GM21786 (cell line): ENCODE measurements at regions not wholly inside any gene's neighbourhood (a gene's known extent, or its start where the extent isn't known, plus 50 kb on each side); places are given as distances from the start of the nearest gene placed in this dataset.
"Not testable (repeated sequence)": the region's sequence is repeated elsewhere in the genome, so short reads cannot be mapped to it uniquely, and the experiment has no call there.

Source experiments
- ATAC-seq: cut with Tn5 transposase; IDR thresholded peaks from one replicate; pipeline ENCODE4 v1.9.1; 2021; ENCODE audit not compliant: unreplicated experiment

DNA sequence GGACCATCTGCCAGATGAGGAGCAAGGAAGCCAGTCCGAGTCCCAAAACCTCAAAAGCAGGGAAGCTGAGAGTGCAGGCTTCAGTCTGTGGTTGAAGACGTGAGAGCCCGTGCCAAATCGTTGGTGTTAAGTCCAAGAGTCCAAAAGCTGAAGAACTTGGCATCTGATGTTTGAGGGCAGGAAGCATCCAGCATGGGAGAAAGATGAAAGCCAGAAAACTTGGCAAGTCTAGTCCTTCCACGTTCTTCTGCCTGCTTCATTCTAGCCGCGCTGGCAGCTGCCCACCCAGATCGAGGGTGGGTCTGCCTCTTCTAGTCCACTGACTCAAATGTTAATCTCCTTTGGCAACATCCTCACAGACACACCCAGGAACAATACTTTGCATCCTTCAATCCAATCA is 293.8 kb downstream of the RDH14 start:
- not testable (repeated sequence) for ATAC-seq

GRCh38 chr2:18265614-18266586 is 294.6 kb downstream of the RDH14 start:
- ATAC-seq = no peak

GRCh38 chr2:18262601-18263000 is 297.9 kb downstream of the RDH14 start:
- ATAC-seq = no peak

- ATAC-seq = no peak
Measured at GRCh38 chr2:18253686-18254197, 306.7 kb downstream of the RDH14 start.

GRCh38 chr2:18251486-18251885 is 309.0 kb downstream of the RDH14 start:
- no peak for ATAC-seq

DNA sequence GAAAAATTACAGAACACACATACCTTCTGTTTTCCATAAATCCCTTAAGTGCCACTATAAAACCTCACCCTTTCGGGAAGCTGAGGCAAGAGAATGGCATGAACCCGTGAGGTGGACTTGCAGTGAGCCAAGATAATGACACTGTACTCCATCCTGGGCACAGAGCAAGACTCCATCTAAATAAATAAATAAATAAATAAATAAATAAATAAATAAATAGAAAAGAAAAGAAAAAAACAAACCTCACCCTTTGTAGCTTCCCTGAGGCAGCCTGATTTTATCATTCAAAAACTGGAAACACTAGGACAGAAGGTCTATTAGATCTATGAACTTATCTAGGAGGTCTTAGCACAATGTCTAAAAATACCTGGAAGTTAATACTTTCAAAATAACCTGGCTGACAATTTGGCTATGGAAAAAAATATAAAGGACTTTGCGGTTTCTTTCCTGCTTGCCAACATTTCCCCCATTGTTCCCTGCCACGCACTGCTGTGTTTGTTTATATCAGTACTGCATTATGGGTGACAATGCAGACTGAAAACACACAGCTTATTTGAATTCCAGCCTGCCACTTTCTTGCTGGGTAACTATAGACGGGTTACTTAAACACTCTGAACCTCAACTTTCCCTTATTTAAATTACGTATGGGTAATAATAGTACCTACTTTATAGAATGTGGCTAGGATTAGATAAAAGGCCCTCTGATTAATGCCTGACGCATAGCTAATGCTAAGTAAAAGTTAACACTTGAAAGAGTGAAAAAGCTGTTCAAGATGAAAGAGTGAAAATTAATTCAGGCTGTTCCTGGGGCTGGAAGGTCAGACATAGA is 313.0 kb downstream of the RDH14 start:
- no peak for ATAC-seq

DNA sequence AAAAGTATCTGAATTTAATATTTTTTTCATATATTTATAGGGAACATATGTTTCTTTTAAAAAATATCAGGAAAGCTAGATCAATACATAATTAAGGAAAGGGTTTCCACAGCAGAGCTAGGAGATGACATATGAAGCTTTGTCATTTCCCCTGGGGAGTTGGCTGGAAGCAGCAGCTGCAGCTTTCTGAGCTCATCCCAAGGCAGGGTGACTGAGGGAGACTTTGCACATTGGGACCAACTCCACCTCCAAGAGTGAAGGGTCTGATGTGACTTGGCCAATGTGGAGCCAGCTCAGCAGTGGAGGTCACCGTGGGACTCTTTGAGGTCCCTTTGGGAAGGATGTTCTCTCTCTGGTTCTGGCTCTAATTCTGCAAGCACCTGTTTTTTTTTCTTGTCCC is 315.1 kb downstream of the RDH14 start:
- ATAC-seq = no peak

DNA sequence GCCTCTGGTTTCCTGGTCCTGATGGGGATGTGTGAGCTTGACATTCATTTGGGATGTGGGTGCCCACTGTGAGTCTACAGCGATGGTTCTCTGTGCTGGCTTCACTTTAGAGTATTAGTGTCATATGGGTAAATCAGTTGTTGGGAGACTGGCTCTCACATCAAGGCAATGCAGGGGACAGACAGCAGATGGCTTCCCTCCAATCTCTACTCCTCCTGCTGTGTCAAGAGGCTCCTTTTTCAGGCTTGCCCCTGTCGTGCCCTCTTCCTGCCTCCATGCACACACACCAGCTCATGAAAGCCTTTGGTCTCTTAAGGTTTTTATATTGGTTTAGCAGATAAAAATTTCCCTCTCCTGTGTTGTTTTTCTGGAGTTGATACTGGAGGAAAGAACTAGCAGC is 315.6 kb downstream of the RDH14 start:
- ATAC-seq = no peak

GRCh38 chr2:18243816-18244215 is 316.6 kb downstream of the RDH14 start:
- ATAC-seq = no peak

DNA sequence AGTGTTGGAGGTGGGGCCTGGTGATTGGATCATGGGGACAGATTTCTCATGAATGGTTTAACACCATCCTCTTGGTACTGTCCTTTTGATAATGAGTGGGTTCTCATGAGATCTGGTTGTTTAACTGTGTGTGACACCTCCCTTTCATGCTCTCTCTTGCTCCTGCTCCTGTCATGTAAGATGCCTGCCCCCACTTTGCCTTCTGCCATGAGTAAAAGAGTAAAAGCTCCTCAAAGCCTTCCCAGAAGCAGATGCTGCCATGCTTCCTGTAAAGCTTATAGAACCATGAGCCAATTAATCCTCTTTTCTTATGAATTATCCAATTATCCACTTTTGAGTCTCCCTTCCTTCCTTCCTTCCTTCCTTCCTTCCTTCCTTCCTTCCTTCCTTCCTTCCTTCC is 317.7 kb downstream of the RDH14 start:
- no peak for ATAC-seq

DNA sequence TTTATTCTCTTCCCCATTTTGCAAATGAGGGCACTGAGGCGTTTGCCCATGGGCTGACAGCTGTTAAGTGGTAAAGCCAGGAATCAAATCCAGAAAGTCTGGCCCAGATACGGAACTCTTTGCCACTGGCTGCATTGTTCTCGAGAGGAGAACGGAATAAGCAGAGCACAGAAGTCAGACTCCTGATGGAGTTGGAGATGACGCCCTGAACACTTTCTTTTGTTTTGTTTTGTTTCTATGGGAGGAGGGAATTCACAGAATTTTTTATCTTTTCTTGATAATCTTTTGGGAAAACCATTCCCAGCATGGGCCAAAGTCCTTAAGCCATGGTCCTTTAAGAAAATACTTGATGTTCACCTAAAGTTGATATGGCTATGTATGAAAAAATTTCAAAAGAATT is 322.2 kb downstream of the RDH14 start:
- no peak for ATAC-seq

DNA sequence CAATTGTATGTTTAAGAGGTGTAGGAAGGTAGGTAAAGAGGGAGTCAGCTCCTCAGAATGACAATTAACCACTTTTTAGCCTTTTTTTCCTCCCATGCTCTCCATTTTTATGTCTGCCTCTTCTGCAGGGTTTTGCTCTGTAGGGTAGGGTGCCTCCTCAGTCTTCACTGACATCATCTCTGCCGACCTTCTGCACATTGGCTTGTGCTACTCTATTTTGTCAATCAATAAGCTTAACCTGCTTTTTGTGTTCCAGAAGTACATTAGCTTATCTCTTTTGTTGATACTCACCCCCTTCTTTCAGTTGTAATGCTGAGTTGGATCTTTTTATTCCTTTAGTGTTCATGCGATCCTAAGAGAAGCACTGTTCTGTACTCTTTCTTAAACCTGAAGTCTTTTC is 323.2 kb downstream of the RDH14 start:
- no peak for ATAC-seq

GRCh38 chr2:18232731-18233438 is 327.6 kb downstream of the RDH14 start:
- no peak for ATAC-seq

DNA sequence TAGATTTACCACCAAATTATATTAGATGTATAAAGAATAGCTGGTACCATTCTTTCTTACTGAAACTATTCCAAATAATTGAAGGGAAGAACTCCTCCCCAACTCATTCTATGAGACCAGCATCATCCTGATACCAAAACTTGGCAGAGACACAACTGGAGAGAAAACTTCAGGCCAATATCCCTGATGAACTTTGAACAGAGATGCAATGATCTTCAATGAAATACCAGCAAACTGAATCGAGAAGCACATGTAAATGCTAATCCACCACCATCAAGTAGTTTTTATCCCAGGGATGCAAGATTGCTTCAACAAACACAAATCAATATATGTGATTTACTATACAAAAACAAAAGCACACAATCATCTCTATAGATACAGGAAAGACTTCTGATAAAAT is 329.8 kb downstream of the RDH14 start:
- ATAC-seq = no peak

DNA sequence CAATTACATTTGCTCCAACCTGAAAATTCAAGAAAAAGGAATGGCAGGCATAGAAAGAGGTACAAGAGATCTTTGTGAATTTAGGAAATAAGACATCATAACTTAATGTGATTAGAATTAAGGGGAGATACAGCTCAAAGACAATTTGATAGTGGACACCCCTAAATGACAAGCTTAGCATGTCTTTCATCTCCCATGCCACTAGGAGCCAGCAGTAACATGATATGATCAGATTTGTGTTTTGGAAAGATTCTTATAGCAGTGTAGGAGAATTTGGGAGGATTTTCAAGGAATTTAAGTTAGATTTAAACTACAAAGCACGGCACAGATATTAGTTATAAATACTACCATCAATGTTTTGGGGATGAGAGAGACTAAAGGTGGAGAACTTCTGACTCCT is 340.8 kb downstream of the RDH14 start:
- no peak for ATAC-seq

GRCh38 chr2:18218160-18218933 is 339.9 kb downstream of the KCNS3 start:
- ATAC-seq = no peak

DNA sequence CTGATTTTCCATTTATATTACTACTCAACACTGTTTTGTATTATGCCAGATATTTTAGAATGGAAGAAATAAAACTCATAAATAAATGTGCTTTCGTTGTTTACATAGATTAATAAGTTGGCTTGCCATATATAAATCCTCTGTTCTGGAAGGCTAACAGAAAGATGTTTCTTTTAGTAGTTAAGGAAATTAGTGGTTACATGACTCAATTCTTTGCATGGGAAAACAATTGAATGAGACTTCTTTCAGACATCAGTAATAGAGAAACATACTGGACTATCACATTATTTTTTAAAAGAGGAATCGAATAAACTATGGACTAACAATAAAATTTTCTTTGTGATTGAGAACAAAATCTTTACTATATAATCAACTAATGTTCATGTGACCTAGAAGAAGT is 336.5 kb downstream of the KCNS3 start:
- no peak for ATAC-seq

GRCh38 chr2:18213986-18214385 is 335.5 kb downstream of the KCNS3 start:
- ATAC-seq = no peak

GRCh38 chr2:18209934-18210639 is 331.6 kb downstream of the KCNS3 start:
- no peak for ATAC-seq

DNA sequence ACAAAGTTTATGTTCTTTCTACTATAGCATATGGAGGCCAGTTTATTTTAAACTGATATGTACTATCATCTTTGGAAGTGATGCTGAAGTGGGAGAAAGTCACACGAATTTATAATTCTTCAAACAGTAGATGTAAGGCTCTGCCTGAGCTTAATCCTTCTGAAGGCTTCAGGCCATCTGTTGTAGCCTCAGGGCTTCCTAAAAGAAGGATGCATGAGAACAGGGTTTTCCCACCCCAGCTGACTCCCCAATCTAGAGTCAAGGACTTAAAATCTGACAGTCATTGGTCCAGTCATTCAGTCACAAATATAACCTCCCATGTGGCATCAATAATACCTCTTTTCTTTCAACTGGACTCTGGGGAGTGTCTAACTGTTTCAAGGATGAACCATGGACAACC is 330.5 kb downstream of the KCNS3 start:
- no peak for ATAC-seq
